ENCODE measurements at regions not wholly inside any gene's neighbourhood (a gene's known extent, or its start where the extent isn't known, plus 50 kb on each side); places are given as distances from the start of the nearest gene placed in this dataset.

- TF ChIP-seq POLR2A (IDR thresholded peaks at IDR 0.05): no peak
- TF ChIP-seq CTCF (IDR thresholded peaks at IDR 0.05): no peak
These were observed 187.7 kb upstream of the C1orf174 start for GRCh38 chr1:4087530-4088420.
